Right lobe of liver (tissue), 6 donors: ENCODE measurements at regions not wholly inside any gene's neighbourhood (a gene's known extent, or its start where the extent isn't known, plus 50 kb on each side); places are given as distances from the start of the nearest gene placed in this dataset.

ENCODE experiments used
- ATAC-seq, 4 donors: fragments of 200-7000 bp; cut with Tn5 transposase; one replicate each; pipeline ENCODE4 v1.9.1; 2020; ENCODE audit warnings: mild to moderate bottlenecking in 4 of 4, moderate library complexity in 4 of 4
- DNase-seq, 3 donors: peaks; one replicate each; pipeline ENCODE4 v3.0.0-alpha.2; 2020
- H3K27ac ChIP-seq, 3 donors: fragments of 200-600 bp; one replicate each; pipeline ENCODE4 v1.8.0; 2022
- H3K27me3 ChIP-seq, 2 donors: fragments of 200-600 bp; one replicate each; pipeline ENCODE4 v1.8.0; 2022
- H3K36me3 ChIP-seq, 4 donors: fragments of 200-600 bp; sonication (generic) in 1 of 4; one replicate each; pipeline versions ENCODE4 v1.5.1 to v1.8.0; 2017 to 2022; ENCODE audit warnings: control low read depth in 1 of 4
- H3K4me1 ChIP-seq, 4 donors: fragments of 200-600 bp; sonication (generic) in 1 of 4; one replicate each; pipeline versions ENCODE4 v1.5.1 to v1.8.0; 2017 to 2022; ENCODE audit warnings: control low read depth in 1 of 4
- H3K4me3 ChIP-seq, 3 donors: fragments of 200-600 bp; one replicate each; pipeline ENCODE4 v1.8.0; 2022
- H3K9me3 ChIP-seq, 4 donors: fragments of 200-600 bp; sonication (generic) in 1 of 4; one replicate each; pipeline versions ENCODE4 v1.5.1 to v1.8.0; 2017 to 2022; ENCODE audit warnings: control low read depth in 1 of 4
- CTCF ChIP-seq, 4 donors: fragments of 200-600 bp in 3 of 4; fragments of 450-650 bp in 1 of 4; IDR thresholded peaks; one replicate each; pipeline versions ENCODE4 v1.5.1 to v1.8.0; 2016 to 2022; ENCODE audit warnings: antibody characterized with exemption in 4 of 4, mild to moderate bottlenecking in 2 of 4
- POLR2A ChIP-seq: fragments of 450-650 bp; IDR thresholded peaks from one replicate; pipeline ENCODE4 v1.6.1; 2017; ENCODE audit warnings: antibody characterized with exemption, mild to moderate bottlenecking
- WGBS: methylation state at CpG from one replicate; pipeline ENCODE4 v1.1.6; 2018; ENCODE audit warnings: low coverage, low lambda C conversion rate; ENCODE audit not compliant: insufficient coverage; ENCODE audit errors: missing lambda C conversion rate; 5-methylcytosine and 5-hydroxymethylcytosine counted together
- intact Hi-C, 2 donors: fragments of 100-400 bp; cut with DNase I; formaldehyde crosslinking; loops; one replicate each; pipeline versions ENCODE4 v1.11.2 to v1.14.1; 2022
- donor health status: DM: no; HTN: yes; CAD: no.
- donor health status: DM: no; HTN: no; CAD: no.
- donor health status: DM: no; HTN: no; CAD: no.
- donor health status: DM: no; HTN: yes; CAD: no.
- donor health status: DM: no; HTN: yes; CAD: no.

- ATAC-seq (no peak), DNase-seq (no peak)
- Histone ChIP-seq H3K36me3 (no peaks in the 10 kb centered on the region), H3K27me3 (no peaks in the 10 kb centered on the region), H3K4me1 (no peaks in the 10 kb centered on the region), H3K9me3 (no peaks in the 10 kb centered on the region), H3K4me3 (no peak overlapping the region), H3K27ac (no peak overlapping the region)
- 22% methylated on average over 5 of the region's 5 CpGs for WGBS
- TF ChIP-seq POLR2A: no peak
- no peak for TF ChIP-seq CTCF (IDR thresholded peaks at IDR 0.05)
- intact Hi-C loops: no loop called here
Measured at GRCh38 chr4:144374065-144374464, 233.5 kb upstream of the GYPA start.

GRCh38 chr4:144376866-144377265 lies 236.3 kb upstream of the GYPA start:
- Histone ChIP-seq H3K27me3 (no peaks in the 10 kb centered on the region), H3K9me3 (no peaks in the 10 kb centered on the region), H3K4me1 (no peaks in the 10 kb centered on the region), H3K4me3 (no peak overlapping the region), H3K27ac (no peak overlapping the region), H3K36me3 (no peaks in the 10 kb centered on the region)
- DNase-seq (no peak), ATAC-seq (no peak)
- WGBS: 51% methylated on average over 2 of the region's 2 CpGs
- no peak for TF ChIP-seq POLR2A
- no peak for TF ChIP-seq CTCF (IDR thresholded peaks at IDR 0.05)
- intact Hi-C loops: no loop called here

- Histone ChIP-seq H3K4me3 (no peak overlapping the region), H3K27ac (no peak overlapping the region), H3K4me1 (no peaks in the 10 kb centered on the region), H3K27me3 (no peaks in the 10 kb centered on the region), H3K36me3 (no peaks in the 10 kb centered on the region), H3K9me3 (no peaks in the 10 kb centered on the region)
- intact Hi-C loops: no loop called here
- DNase-seq (no peak), ATAC-seq (no peak)
- WGBS: 15% methylated on average over 1 of the region's 1 CpG
- TF ChIP-seq POLR2A: no peak
- TF ChIP-seq CTCF (IDR thresholded peaks at IDR 0.05): no peak
Measured at GRCh38 chr4:144384408-144384807, 243.9 kb upstream of the GYPA start.

GRCh38 chr4:144399927-144400326 lies 246.0 kb upstream of the HHIP start:
- 17% methylated on average over 2 of the region's 2 CpGs for WGBS
- no peaks in the 10 kb centered on the region for H3K9me3 ChIP-seq
- H3K27ac ChIP-seq: no peak overlapping the region
- TF ChIP-seq POLR2A (no peak), CTCF (IDR thresholded peaks at IDR 0.05) (no peak)
- no peaks in the 10 kb centered on the region for H3K27me3 ChIP-seq
- H3K4me1 ChIP-seq: no peaks in the 10 kb centered on the region
- intact Hi-C loops: no loop called here
- no peaks in the 10 kb centered on the region for H3K36me3 ChIP-seq
- ATAC-seq (no peak), DNase-seq (no peak)
- no peak overlapping the region for H3K4me3 ChIP-seq

GRCh38 chr4:144402176-144402575 lies 243.8 kb upstream of the HHIP start:
- intact Hi-C loops: no loop called here
- no peak overlapping the region for H3K4me3 ChIP-seq
- no peaks in the 10 kb centered on the region for H3K9me3 ChIP-seq
- DNase-seq (no peak), ATAC-seq (no peak)
- no peak for TF ChIP-seq POLR2A
- TF ChIP-seq CTCF (IDR thresholded peaks at IDR 0.05): no peak
- WGBS: 45% methylated on average over 2 of the region's 2 CpGs
- H3K4me1 ChIP-seq: no peaks in the 10 kb centered on the region
- no peaks in the 10 kb centered on the region for H3K36me3 ChIP-seq
- H3K27ac ChIP-seq: no peak overlapping the region
- no peaks in the 10 kb centered on the region for H3K27me3 ChIP-seq
